ENCODE measurements at regions not wholly inside any gene's neighbourhood (a gene's known extent, or its start where the extent isn't known, plus 50 kb on each side); places are given as distances from the start of the nearest gene placed in this dataset.

DNA sequence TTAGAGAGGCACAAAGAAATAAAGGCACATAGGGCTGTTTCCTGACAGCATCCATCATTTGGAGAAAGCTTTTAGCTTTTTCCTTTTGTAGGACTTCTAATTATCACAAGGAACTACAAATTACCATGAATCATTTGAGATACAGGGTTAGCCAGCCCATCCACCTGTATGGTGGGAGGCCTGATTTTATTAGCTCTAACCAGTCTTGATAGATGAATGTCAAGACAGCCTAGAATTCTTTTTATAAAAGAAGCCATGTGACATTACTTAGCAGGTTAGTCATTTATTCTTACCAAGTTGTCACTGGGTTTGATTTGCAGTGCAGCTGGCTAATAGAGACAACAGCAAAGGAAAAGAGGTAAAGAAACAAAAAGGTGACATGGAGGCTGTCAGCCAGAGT is 618.1 kb downstream of the ZNF385D start:
- no peak for DNase-seq

DNA sequence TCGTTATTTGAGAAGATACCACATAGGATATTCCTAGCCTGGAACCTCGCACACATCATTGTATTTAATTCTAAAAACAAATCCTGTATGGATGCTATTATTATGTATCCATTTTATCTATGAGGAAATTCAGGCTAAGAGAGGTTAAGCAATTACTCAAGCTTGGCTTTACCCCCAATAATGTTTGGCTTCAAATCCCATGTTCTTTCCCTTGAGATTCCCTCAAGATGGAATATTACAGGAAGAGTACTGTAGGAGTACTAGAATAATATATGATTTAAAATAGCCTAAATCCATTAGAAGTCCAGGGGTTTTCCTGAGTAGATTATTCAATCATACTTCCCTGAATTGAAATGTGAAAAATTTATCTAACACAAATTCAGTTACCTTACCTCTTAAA is 630.2 kb downstream of the ZNF385D start:
- DNase-seq = no peak

DNA sequence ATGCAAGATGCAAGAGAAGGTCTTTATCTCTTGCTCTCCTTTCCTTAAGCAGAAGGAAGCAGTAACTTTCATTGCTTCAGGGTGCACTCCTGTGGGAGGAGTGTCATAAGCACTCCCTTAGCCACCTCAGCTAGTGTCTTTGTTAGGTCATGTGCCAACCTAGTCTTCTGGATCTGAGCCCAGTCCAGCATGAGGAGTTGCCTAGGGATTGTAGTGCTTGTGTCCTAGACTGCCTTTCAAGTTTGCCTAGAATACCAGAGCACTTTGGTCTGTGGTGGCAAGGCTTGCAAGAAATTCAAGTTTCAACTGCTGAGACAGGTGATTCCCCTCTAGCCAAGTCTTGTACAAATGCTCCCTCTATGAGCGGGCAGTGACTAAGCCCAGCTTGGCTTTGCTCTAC is 633.6 kb downstream of the ZNF385D start:
- DNase-seq = no peak

DNA sequence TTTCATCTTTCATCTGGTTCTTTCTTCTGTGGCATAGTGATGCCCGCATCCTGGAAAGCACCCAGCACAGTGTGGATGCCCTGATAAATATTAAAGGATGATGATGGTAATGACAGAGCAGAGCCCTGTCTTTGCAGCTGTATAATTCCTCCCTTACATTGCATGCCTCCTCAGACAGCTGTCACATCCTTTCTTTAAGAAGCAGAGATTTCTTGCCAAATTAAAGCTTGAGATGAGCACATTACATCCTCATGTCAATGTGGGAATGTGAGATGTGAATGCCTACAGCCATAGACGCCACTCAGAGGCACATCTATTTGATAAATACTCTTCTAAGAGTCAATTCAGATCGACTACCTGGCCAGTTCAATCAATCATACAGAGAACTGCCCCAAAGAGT is 642.0 kb downstream of the ZNF385D start:
- no peak for DNase-seq

DNA sequence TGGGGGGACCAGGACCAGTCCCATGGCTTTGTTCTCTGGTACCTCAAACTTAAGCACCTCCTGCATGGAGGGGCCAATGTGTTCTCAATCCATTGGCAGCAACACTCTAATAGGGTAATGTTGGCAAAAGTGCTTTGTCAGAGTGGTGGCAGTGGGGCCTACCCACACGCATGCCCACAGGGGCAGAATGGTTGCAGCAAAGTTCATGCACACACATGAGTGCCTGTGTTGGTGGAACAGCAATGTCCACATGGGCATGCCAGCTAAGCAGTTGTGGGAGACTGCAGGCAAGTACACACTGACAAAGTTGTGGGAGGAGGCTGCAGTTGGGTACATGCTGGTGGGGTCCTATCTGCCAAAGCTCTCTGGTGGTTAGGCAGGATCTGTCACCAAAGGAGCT is 645.2 kb downstream of the ZNF385D start:
- no peak for DNase-seq

DNA sequence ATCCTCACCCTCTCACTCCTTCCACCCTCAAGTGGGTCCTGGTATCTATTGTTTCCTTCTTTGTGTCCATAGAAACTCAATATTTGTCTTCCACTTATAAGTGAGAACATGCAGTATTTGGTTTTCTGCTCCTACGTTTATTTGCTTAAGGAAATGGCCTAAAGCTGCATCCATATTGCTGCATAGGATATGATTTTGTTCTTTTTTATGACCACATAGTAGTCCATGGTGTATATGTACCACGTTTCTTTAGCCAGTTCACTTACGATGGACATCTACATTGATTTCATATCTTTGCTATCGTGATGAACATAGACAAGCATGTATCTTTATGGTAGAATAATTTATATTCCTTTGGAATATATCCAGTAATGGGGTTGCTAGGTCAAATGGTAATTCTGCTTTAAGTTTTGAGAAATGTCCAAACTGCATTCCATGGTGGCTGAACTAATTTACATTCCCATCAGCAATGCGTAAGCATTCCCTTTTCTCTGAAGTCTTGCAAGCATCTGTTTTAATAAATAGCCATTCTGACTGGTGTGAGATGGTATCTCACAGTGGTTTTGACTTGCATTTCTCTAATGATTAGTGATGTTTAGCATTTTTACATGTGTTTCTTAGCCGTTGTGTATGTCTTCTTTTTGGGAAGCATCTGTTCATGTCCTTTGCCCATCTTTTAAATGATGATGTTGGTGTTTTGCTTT is 650.2 kb downstream of the ZNF385D start:
- DNase-seq = no peak

DNA sequence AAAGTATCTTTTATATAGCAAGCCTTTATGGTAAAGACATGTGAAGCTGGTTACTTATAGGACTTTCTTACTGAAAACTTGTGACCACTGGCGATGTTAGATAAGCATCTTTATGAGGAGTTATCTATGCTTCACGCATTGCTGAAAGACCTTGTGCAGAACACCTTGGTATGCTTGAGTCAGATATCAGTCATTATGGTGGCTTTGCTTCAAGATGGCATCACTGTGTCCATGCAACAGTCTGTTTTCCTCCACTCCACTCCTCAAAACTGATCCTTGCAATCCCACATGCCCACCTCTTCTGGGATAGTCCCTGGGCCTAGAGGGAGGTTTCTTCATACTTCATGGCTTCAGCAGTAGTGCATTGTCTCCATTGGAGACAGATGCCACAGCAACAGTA is 656.3 kb downstream of the ZNF385D start:
- no peak for DNase-seq

DNA sequence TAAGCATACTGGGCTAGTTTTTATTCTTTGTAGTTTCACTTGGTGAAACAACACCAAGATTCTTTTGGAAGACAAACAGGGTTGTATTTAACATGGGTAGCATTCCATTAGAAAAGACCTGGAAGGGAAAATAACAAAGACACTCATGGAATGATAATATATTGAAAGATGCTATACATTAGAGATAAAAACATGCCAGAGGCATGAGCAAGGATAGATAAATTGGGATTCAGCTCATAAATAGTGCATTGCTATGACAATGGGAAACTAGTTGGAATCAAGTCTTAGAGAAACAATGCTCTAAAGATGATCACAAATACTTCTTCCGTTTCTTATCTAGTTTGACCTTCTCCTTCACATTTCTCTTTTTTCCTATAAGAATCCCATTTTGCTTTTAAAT is 677.4 kb downstream of the ZNF385D start:
- no peak for DNase-seq

DNA sequence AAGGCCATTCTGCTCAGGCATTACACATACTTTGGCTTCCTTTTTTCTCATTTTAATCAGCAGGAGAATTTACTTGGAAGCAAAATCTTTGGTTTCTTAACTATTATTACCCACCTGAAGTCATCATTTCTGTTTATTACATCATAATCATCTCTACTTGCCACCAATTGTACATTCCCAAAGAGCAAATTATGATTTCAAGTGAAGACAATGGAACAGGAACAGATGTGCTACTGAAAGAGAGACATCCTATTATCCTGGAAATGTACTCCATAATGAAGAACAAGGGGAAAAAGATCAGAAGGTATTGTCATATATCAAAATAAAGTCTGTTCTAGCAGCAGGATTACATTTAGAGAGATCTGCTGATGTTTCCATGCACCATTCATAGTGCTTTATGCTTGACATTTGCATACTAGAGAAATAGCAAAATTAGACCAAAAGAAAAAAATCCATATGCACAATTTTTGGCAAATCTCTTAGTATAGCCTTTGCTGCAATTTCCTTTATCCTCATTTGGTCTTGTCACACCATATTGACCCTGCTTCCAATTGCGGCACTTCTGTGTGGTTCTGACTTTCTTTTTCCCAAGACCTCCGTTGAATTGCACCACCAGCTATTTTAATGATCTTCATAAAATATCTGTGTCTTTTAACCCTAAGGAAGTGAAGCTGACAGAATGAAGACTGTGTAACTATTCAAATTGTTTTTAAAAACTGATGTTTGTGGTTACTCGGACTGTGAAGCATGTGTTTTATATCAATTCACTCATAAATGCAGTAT is 683.8 kb downstream of the ZNF385D start:
- no peak for DNase-seq

DNA sequence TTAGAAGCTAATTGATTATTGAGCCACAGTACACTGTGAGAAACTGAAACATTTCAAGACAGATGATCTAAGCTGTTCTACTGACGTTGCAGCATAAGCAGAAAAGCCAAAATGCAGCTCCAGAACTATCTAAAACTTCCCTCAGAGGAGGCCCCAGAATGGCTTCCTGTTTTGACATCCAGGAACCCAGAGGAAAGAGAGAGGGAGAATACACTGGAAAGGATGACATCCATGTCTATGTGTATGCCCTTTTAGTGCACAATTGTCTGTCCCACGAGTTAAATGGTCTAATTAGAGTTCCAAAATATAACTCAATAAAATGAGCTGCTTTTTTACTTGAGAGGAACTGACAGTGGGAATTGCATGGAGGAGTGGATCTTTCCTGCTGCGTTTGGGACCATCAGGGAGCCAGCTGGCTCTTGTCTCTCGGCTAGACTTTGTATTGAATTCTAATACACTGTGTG is 688.1 kb downstream of the ZNF385D start:
- DNase-seq = no peak

DNA sequence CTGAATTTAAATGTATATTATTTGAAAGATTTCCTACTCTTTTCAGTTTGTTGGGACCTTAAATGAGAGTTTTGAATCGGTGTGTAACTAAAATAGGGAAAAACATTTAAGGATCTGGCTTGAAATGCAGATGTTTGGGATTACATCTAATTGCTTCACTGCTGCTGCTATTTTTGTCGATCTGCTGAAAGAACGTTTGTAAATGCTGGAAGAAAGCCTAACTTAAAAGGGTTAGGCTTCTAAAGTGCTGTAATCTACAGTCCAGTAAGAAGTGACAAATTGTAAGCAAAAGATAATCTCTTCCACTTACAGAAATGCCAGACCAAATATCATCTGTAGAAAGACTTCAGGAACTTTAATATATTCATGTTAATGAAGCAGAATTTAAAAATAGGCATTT is 691.6 kb downstream of the ZNF385D start:
- DNase-seq = no peak

DNA sequence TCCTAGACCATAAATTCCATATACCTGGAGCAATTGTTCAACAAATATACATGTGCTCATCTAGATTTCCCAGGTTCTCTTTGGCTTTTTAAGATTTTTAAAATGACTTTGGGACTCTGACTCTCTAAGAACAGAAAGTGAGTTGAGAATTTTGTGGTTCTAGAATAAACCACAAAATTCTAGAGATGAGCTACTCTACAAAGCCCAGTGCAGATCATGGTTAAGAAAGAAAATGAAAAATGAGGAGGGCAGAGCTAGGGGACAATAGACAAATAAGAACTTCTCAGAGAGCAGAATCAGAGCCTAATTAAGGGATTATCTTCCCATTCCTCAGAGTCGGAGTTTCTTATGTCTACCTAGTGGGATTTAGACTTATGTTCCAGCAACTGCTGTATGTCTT is 694.7 kb downstream of the ZNF385D start:
- DNase-seq = no peak

DNA sequence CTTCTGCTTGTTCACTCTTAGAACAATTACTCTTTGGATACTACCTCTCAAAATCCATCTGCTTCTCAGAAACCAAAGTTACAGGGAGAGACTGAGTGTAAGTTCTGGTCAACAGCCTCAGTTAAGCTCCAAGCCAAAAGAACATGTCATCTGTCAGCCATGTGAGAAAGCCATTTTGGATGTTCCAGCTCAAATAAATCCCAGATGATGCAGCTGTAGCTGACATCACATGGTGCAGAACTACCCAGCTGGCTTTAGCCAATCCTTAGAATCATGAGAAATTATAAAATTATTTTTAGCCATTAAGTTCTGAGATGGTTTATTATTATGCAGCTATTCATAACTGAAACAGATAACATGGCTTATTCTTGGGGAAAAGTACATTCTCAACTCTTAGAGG is 696.0 kb downstream of the ZNF385D start:
- DNase-seq = no peak

DNA sequence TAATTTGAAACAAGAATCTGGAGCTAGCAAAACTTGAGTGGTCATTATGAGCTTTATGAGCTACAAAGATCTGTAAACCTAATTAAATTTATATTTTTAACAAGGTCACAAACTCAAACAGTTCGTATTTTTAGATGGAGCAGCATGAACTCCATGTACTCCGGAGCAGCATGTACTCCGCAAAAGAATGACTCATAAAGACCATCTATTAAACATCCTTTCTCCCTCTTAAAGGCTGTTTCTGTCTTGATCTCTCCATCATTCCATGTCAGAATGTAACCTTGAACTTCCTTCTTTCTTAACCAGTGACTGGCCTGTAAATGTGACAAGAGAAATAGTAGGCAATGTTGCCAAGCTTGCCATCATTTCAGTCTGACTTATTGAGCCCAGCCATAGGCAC is 696.9 kb downstream of the ZNF385D start:
- DNase-seq = no peak

DNA sequence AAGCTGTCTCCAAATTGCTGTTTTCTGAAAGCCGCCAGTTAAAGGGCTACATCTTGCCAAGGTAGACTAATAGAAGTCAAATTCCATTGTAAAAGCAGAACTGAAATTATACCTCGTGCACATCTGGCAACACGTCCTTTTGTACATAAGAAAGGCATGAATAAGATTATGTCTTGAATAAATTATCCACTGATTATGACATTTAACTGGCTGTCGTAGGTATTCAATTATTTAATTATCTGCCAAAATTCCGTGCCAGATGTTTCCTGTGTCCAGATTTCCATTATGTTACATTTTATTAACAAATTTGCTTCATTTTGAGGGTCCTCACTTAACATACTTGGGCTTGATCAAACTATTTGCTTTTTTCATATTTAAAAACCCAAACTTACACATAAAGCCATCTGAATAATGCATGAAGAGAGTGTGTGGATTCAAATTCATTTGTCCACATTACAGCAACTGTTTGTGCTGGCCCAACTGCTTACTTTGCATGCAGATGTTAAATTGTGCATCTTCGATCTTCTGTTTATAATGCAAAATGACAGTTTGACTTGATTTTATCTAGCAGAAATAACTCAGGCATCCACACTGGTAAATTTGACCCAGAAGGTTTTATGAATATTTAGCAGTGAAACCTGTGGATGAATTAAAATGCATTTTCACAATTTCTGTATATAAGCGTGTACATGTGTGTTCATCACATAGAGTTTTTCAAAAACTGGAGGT is 701.5 kb downstream of the ZNF385D start:
- DNase-seq = no peak

DNA sequence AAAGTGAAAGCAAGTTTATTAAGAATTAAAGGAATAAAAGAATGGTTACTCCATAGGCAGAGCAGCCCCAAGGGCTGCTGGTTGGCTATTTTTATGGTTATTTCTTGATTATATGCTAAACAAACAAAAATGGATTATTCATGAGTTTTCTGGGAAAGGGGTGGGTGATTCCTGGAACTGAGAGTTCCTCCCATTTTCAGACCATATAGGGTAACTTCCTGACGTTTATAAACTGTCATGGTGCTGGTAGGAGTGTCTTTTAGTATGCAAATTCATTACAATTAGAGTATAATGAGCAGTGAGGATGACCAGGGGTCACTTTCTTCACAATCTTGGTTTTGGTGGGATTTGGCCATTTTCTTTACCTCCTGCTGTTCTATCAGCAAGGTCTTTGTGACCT is 707.9 kb downstream of the ZNF385D start:
- no peak for DNase-seq

DNA sequence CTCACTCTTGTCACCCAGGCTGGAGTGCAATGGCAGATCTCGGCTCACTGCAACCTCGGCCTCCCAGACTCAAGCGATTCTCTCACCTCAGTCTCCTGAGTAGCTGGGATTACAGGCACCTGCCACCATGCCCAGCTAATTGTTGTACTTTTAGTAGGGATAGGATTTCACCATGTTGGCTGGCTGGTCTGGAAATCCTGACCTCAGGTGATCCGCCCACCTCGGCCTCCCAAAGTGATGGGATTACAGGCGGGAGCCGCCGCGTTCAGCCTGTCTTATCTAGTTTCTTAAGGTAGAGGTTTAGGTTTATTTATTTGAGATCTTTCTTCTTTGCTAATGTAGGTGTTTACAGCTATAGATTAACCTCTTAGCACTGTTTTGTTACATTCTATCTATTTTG is 708.8 kb downstream of the ZNF385D start:
- no peak for DNase-seq

DNA sequence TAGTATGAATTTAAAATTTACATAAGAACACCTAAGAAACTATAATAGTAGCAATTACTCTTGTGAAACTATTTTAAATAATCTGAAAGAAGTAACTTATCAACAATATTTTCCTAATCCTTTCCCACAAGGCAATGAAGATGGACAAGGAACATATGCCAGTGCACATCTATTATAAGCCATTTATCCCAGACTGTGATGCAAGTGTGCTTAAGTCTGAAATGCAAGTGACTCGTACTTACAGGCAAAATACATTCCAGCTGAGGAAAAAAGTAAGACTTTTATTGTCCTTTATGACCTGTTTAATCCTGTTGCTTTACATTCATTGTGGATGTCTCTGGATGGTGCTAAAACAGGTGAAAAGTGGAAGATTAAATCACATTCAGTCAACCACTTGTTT is 709.4 kb downstream of the ZNF385D start:
- no peak for DNase-seq

DNA sequence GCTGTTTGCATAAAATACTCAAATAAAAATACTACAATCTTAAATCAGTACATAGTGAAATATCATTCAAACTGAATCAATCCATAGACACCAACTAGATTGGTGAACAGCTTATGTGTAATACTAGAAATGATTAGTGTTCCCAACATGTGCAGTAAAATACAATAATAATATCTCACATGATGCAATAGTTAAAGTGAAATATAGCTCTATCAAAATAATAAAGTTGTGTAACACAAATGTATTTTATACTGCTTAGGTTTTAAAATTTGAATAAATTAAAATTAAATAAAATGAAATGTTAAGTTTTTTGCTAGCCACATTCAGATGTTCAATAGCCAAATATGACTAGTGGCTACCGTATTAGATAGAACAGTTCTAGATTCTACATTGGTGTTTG is 714.1 kb downstream of the ZNF385D start:
- DNase-seq = no peak

DNA sequence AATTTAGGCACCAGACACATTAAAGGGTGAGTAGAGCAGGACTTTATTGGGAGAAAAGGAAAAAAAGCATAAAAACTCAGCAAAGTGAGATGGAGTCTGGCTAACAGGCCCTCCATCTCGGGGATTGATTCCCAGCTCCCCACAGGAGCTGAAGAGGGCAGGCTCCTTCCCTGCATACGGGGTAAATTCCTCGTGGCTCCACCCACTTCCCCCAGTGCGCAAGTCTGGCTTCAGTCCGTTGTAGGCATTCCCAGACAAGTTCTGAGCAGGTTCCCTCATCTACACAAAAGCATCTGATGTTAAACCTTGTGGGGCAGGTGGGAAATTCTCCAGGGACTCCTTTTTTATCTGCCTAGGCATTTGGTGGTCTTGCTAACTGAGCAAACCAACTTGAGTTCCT is 722.6 kb downstream of the ZNF385D start:
- DNase-seq = no peak

DNA sequence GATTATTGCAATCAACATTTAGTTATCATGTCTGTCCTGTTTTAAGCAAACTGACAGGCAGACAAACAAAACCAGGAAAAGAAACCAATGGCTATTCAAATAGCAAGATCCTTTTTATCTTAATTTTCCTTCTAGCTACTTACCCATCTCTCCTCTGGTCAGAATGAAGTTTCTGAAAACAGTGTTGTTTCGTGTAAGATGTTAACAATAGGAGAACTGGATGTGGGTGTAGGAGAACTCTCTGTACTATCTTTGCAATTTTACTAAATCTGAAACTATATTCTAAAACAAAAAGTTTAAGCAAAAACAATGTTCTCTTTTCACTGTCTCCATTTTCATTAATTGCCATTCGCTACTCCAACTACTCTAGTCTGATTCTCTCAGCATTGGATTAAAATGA is 726.4 kb downstream of the ZNF385D start:
- no peak for DNase-seq

DNA sequence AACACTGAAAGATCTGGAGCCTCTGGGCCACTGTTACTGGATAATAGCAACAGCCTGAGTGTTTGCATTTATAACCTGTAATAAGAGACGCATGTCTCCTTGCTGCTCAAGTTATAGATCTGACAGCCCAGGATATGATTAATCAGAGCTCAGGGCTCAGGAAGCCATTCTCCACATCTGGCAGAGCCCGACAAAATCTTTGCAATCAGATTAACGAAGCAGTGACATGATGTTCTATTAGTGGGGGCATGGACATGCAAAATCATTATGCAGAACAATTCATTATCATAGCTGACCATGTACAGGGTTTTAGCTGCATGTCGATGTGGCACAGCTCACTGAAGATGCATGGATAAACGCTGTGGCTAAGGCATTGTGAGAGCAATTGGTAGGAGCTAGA is 730.3 kb downstream of the ZNF385D start:
- DNase-seq = no peak

DNA sequence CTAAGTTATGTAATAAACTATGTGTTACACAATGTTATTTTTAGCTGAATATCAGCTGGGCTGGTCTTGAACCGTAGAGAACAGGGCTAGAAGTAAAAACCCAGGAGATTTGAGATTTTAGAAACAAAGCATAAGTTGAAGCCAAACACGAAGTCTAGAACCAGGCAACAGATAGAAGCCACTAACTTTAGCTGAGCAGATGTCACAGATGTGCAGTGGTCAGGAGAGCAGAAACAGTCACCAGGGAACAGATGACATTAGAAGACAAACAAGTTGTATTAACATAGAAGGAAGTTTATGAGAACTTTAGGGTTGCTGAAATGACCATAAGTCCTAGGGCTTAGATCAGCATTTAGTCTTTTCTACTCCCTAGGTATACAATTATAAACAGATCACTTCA is 731.0 kb downstream of the ZNF385D start:
- no peak for DNase-seq

Measured in NCI-H748 treated with DMSO at 0.1 percent for 48 hours (cell line).